ENCODE measurements at regions not wholly inside any gene's neighbourhood (a gene's known extent, or its start where the extent isn't known, plus 50 kb on each side); places are given as distances from the start of the nearest gene placed in this dataset.

GRCh38 chr1:177511036-177511435 is 340.3 kb downstream of the BRINP2 start:
- TF ChIP-seq, protein P1, sequence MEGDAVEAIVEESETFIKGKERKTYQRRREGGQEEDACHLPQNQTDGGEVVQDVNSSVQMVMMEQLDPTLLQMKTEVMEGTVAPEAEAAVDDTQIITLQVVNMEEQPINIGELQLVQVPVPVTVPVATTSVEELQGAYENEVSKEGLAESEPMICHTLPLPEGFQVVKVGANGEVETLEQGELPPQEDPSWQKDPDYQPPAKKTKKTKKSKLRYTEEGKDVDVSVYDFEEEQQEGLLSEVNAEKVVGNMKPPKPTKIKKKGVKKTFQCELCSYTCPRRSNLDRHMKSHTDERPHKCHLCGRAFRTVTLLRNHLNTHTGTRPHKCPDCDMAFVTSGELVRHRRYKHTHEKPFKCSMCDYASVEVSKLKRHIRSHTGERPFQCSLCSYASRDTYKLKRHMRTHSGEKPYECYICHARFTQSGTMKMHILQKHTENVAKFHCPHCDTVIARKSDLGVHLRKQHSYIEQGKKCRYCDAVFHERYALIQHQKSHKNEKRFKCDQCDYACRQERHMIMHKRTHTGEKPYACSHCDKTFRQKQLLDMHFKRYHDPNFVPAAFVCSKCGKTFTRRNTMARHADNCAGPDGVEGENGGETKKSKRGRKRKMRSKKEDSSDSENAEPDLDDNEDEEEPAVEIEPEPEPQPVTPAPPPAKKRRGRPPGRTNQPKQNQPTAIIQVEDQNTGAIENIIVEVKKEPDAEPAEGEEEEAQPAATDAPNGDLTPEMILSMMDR (IDR thresholded peaks at IDR 0.05): no peak
- TF ChIP-seq EZH2 (IDR thresholded peaks at IDR 0.05; ENCODE audit: borderline replicate concordance, insufficient read depth, low read depth, low read length, poor library complexity, severe bottlenecking): no peak

Data from B cell (primary cell).